ENCODE measurements at regions not wholly inside any gene's neighbourhood (a gene's known extent, or its start where the extent isn't known, plus 50 kb on each side); places are given as distances from the start of the nearest gene placed in this dataset.

GRCh38 chr15:69854521-69855181, 243.1 kb downstream of the TLE3 start:
- ATAC-seq (replicated peaks; ENCODE audit: extremely low read depth, poor library complexity, severe bottlenecking) (no peak), DNase-seq (ENCODE audit: low spot score in 2 of 2) (no peak)
- peaks cover 7% of the 10 kb centered on the region for H3K4me1 Mint-ChIP-seq
- H3K36me3 Mint-ChIP-seq (ENCODE audit: insufficient read depth), result no peaks in the 10 kb centered on the region
- no peak overlapping the region for H3K27ac Mint-ChIP-seq (ENCODE audit: low read depth)
- peaks cover 31% of the 10 kb centered on the region for H3K27me3 Mint-ChIP-seq
- H3K4me3 Mint-ChIP-seq, result no peak overlapping the region
- no peaks in the 10 kb centered on the region for H3K9me3 Mint-ChIP-seq

- Mint-ChIP-seq H3K9me3 (no peaks in the 10 kb centered on the region), H3K27ac (ENCODE audit: low read depth) (no peak overlapping the region), H3K36me3 (ENCODE audit: insufficient read depth) (no peaks in the 10 kb centered on the region), H3K4me3 (no peak overlapping the region), H3K27me3 (peaks cover 35% of the 10 kb centered on the region), H3K4me1 (peaks cover 7% of the 10 kb centered on the region)
- DNase-seq (ENCODE audit: low spot score in 2 of 2) (no peak), ATAC-seq (replicated peaks; ENCODE audit: extremely low read depth, poor library complexity, severe bottlenecking) (no peak)
These were observed 242.3 kb downstream of the TLE3 start for GRCh38 chr15:69855258-69856000.

GRCh38 chr15:69857250-69857649, 240.5 kb downstream of the TLE3 start:
- Mint-ChIP-seq H3K27me3 (peaks cover 21% of the 10 kb centered on the region), H3K4me1 (peaks cover 7% of the 10 kb centered on the region), H3K36me3 (ENCODE audit: insufficient read depth) (no peaks in the 10 kb centered on the region), H3K9me3 (no peaks in the 10 kb centered on the region), H3K27ac (ENCODE audit: low read depth) (no peak overlapping the region), H3K4me3 (no peak overlapping the region)
- ATAC-seq (replicated peaks; ENCODE audit: extremely low read depth, poor library complexity, severe bottlenecking), result no peak
- DNase-seq (ENCODE audit: low spot score in 2 of 2), result no peak

- Mint-ChIP-seq H3K36me3 (ENCODE audit: insufficient read depth) (no peaks in the 10 kb centered on the region), H3K27me3 (peaks cover 15% of the 10 kb centered on the region), H3K27ac (ENCODE audit: low read depth) (peak overlapping the region; percentile 29), H3K4me1 (peaks cover 7% of the 10 kb centered on the region), H3K4me3 (peak overlapping the region; percentile 36), H3K9me3 (no peaks in the 10 kb centered on the region)
- no peak for ATAC-seq (replicated peaks; ENCODE audit: extremely low read depth, poor library complexity, severe bottlenecking)
- no peak for DNase-seq (ENCODE audit: low spot score in 2 of 2)
These were observed 239.9 kb downstream of the TLE3 start for GRCh38 chr15:69857686-69858391.

GRCh38 chr15:69858456-69858855, 239.3 kb downstream of the TLE3 start:
- ATAC-seq (replicated peaks; ENCODE audit: extremely low read depth, poor library complexity, severe bottlenecking) (no peak), DNase-seq (ENCODE audit: low spot score in 2 of 2) (no peak)
- Mint-ChIP-seq H3K27me3 (peaks cover 9% of the 10 kb centered on the region), H3K36me3 (ENCODE audit: insufficient read depth) (no peaks in the 10 kb centered on the region), H3K27ac (ENCODE audit: low read depth) (no peak overlapping the region), H3K9me3 (no peaks in the 10 kb centered on the region), H3K4me1 (peaks cover 7% of the 10 kb centered on the region), H3K4me3 (no peak overlapping the region)

GRCh38 chr15:69859866-69860265, 237.9 kb downstream of the TLE3 start:
- Mint-ChIP-seq H3K4me1 (peaks cover 7% of the 10 kb centered on the region), H3K9me3 (no peaks in the 10 kb centered on the region), H3K27me3 (peaks cover 9% of the 10 kb centered on the region), H3K27ac (ENCODE audit: low read depth) (no peak overlapping the region), H3K36me3 (ENCODE audit: insufficient read depth) (no peaks in the 10 kb centered on the region), H3K4me3 (no peak overlapping the region)
- DNase-seq (ENCODE audit: low spot score in 2 of 2) (no peak), ATAC-seq (replicated peaks; ENCODE audit: extremely low read depth, poor library complexity, severe bottlenecking) (no peak)

- peaks cover 7% of the 10 kb centered on the region for H3K4me1 Mint-ChIP-seq
- H3K36me3 Mint-ChIP-seq (ENCODE audit: insufficient read depth), result no peaks in the 10 kb centered on the region
- peaks cover 9% of the 10 kb centered on the region for H3K27me3 Mint-ChIP-seq
- no peak for ATAC-seq (replicated peaks; ENCODE audit: extremely low read depth, poor library complexity, severe bottlenecking)
- no peak for DNase-seq (ENCODE audit: low spot score in 2 of 2)
- no peak overlapping the region for H3K4me3 Mint-ChIP-seq
- no peak overlapping the region for H3K27ac Mint-ChIP-seq (ENCODE audit: low read depth)
- no peaks in the 10 kb centered on the region for H3K9me3 Mint-ChIP-seq
These were observed 237.4 kb downstream of the TLE3 start for GRCh38 chr15:69860321-69860720.

GRCh38 chr15:69860921-69861320, 236.8 kb downstream of the TLE3 start:
- H3K4me3 Mint-ChIP-seq, result no peak overlapping the region
- no peaks in the 10 kb centered on the region for H3K9me3 Mint-ChIP-seq
- H3K27ac Mint-ChIP-seq (ENCODE audit: low read depth), result no peak overlapping the region
- no peaks in the 10 kb centered on the region for H3K36me3 Mint-ChIP-seq (ENCODE audit: insufficient read depth)
- peaks cover 7% of the 10 kb centered on the region for H3K4me1 Mint-ChIP-seq
- ATAC-seq (replicated peaks; ENCODE audit: extremely low read depth, poor library complexity, severe bottlenecking) (no peak), DNase-seq (ENCODE audit: low spot score in 2 of 2) (no peak)
- peaks cover 9% of the 10 kb centered on the region for H3K27me3 Mint-ChIP-seq

GRCh38 chr15:69861331-69862171, 236.2 kb downstream of the TLE3 start:
- Mint-ChIP-seq H3K36me3 (ENCODE audit: insufficient read depth) (no peaks in the 10 kb centered on the region), H3K27ac (ENCODE audit: low read depth) (no peak overlapping the region), H3K27me3 (peaks cover 9% of the 10 kb centered on the region), H3K4me3 (no peak overlapping the region), H3K9me3 (no peaks in the 10 kb centered on the region), H3K4me1 (peaks cover 7% of the 10 kb centered on the region)
- DNase-seq (ENCODE audit: low spot score in 2 of 2) (no peak), ATAC-seq (replicated peaks; ENCODE audit: extremely low read depth, poor library complexity, severe bottlenecking) (no peak)

GRCh38 chr15:69862540-69862939, 235.2 kb downstream of the TLE3 start:
- ATAC-seq (replicated peaks; ENCODE audit: extremely low read depth, poor library complexity, severe bottlenecking) (no peak), DNase-seq (ENCODE audit: low spot score in 2 of 2) (no peak)
- Mint-ChIP-seq H3K27ac (ENCODE audit: low read depth) (no peak overlapping the region), H3K36me3 (ENCODE audit: insufficient read depth) (no peaks in the 10 kb centered on the region), H3K27me3 (peaks cover 9% of the 10 kb centered on the region), H3K9me3 (no peaks in the 10 kb centered on the region), H3K4me3 (no peak overlapping the region), H3K4me1 (peaks cover 11% of the 10 kb centered on the region)

- no peak for DNase-seq (ENCODE audit: low spot score in 2 of 2)
- no peak for ATAC-seq (replicated peaks; ENCODE audit: extremely low read depth, poor library complexity, severe bottlenecking)
- peaks cover 9% of the 10 kb centered on the region for H3K27me3 Mint-ChIP-seq
- no peaks in the 10 kb centered on the region for H3K36me3 Mint-ChIP-seq (ENCODE audit: insufficient read depth)
- H3K4me1 Mint-ChIP-seq, result peaks cover 4% of the 10 kb centered on the region
- H3K27ac Mint-ChIP-seq (ENCODE audit: low read depth), result no peak overlapping the region
- H3K4me3 Mint-ChIP-seq, result no peak overlapping the region
- H3K9me3 Mint-ChIP-seq, result no peaks in the 10 kb centered on the region
These were observed 234.3 kb downstream of the TLE3 start for GRCh38 chr15:69863446-69863845.

GRCh38 chr15:69865369-69865768, 232.3 kb downstream of the TLE3 start:
- H3K4me1 Mint-ChIP-seq, result peaks cover 4% of the 10 kb centered on the region
- peaks cover 2% of the 10 kb centered on the region for H3K36me3 Mint-ChIP-seq (ENCODE audit: insufficient read depth)
- ATAC-seq (replicated peaks; ENCODE audit: extremely low read depth, poor library complexity, severe bottlenecking), result no peak
- H3K27me3 Mint-ChIP-seq, result peaks cover 5% of the 10 kb centered on the region
- H3K27ac Mint-ChIP-seq (ENCODE audit: low read depth), result no peak overlapping the region
- H3K4me3 Mint-ChIP-seq, result no peak overlapping the region
- H3K9me3 Mint-ChIP-seq, result no peaks in the 10 kb centered on the region
- no peak for DNase-seq (ENCODE audit: low spot score in 2 of 2)

All from central memory CD8-positive, alpha-beta T cell (primary cell).